ENCODE measurements at regions not wholly inside any gene's neighbourhood (a gene's known extent, or its start where the extent isn't known, plus 50 kb on each side); places are given as distances from the start of the nearest gene placed in this dataset.

DNA sequence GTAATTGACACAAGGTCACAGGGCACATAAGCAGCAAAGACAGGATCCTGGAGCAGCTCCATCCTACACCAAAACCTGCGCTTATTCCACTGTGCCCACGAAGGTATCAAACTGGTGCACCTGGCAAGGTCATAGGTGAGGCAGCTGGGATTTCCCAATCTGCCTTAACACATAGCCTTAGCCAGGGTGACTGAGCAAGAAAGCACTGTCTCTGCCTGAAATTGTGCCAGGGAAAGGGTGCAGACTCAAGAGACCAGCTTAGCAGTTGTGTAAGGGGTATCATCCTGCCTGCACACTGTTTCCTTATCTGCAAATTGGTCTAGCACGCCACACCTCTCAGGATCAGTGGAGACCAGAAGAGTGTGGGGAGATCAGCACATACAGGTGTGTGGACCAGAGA lies 82.8 kb downstream of the MAFB start:
- TF ChIP-seq EP300 (IDR thresholded peaks at IDR 0.05), result no peak
- TF ChIP-seq, protein P1, sequence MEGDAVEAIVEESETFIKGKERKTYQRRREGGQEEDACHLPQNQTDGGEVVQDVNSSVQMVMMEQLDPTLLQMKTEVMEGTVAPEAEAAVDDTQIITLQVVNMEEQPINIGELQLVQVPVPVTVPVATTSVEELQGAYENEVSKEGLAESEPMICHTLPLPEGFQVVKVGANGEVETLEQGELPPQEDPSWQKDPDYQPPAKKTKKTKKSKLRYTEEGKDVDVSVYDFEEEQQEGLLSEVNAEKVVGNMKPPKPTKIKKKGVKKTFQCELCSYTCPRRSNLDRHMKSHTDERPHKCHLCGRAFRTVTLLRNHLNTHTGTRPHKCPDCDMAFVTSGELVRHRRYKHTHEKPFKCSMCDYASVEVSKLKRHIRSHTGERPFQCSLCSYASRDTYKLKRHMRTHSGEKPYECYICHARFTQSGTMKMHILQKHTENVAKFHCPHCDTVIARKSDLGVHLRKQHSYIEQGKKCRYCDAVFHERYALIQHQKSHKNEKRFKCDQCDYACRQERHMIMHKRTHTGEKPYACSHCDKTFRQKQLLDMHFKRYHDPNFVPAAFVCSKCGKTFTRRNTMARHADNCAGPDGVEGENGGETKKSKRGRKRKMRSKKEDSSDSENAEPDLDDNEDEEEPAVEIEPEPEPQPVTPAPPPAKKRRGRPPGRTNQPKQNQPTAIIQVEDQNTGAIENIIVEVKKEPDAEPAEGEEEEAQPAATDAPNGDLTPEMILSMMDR (IDR thresholded peaks at IDR 0.05), result no peak
- TF ChIP-seq POLR2A (IDR thresholded peaks at IDR 0.05), result no peak

Data from sigmoid colon (tissue), 4 donors.